HuH-7.5 (cell line): ENCODE measurements at regions not wholly inside any gene's neighbourhood (a gene's known extent, or its start where the extent isn't known, plus 50 kb on each side); places are given as distances from the start of the nearest gene placed in this dataset.

Experiments
- DNase-seq: peaks from one replicate; pipeline ENCODE4 v3.0.0; 2011; ENCODE audit warnings: low spot score

GRCh38 chr2:81940266-81940955 lies 1635.9 kb upstream of the LRRTM1 start:
- DNase-seq: no peak

GRCh38 chr2:81937944-81938343 lies 1633.4 kb upstream of the LRRTM1 start:
- DNase-seq: no peak

GRCh38 chr2:81903534-81903933 lies 1599.0 kb upstream of the LRRTM1 start:
- no peak for DNase-seq

DNA sequence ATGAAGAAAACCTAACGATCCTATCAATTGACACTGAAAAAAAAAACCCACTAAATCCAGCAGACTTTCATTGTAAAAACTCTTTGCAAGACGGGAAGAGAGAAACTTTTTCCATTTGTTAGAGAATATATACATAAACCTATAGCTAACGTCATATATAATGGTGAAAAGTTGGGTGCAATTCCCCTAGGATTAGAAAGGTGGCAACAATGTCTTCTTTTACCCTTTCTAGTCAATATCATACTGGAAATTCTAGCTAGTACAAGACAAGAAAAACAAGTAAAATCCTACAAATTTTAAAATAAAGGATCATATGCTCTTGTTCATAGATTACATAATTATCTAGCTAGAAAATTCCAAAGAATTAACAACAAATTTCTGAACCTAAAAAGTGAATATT lies 1596.5 kb upstream of the LRRTM1 start:
- no peak for DNase-seq

DNA sequence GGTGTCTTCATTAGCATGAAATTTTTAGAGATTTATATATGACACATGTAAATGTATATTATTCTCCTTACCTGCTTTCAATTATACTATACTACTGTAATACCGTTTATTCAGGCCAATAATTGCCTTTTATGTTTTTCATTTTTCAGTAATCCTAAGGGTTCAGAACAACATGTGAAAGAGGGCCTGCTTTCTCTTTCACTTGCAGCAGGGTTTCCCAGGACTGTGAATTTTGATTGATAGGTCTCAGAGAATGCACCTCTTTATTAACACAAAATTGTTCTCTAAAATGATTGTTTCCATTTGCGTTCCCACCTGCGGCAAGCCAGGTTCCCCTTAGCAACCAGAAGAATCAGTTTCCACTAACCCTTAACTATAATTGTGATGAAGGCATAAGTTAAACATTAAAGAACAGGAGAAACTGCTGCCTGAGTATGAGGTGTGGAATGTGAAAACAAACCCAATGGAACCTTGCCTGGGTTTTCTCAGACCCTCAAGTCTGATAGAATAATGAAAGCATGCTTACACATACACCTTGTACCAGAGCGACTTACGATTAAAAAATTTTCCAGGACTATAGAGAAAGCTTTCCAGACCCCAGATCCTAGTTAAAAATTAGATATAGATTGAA lies 1591.2 kb upstream of the LRRTM1 start:
- DNase-seq: no peak

DNA sequence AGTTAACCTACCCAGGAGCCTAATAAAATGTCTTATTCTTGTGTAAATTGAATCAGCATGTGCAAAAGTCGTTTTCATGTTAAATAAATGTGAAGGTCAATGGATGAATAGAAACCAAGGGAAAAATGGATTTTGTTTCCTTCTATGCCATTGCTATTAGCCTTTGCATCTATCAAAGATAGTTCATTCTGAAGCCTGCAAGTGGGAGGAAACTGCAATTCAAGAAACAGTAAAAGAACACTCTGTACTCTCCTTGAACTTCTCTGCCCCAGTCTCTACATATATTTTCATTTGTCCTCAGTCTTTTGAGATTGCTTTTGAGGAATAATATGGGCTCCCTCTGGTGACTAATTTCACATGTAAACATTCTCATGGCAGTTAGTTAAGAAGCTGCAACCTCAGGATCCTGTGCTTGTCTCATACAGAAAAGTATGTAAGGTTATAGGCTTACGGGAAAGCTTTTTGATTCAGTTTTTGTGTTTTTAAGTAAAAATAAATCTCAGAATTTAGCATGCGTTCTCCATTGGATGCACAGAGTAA lies 1590.0 kb upstream of the LRRTM1 start:
- no peak for DNase-seq

GRCh38 chr2:81876624-81877023 lies 1572.1 kb upstream of the LRRTM1 start:
- no peak for DNase-seq

DNA sequence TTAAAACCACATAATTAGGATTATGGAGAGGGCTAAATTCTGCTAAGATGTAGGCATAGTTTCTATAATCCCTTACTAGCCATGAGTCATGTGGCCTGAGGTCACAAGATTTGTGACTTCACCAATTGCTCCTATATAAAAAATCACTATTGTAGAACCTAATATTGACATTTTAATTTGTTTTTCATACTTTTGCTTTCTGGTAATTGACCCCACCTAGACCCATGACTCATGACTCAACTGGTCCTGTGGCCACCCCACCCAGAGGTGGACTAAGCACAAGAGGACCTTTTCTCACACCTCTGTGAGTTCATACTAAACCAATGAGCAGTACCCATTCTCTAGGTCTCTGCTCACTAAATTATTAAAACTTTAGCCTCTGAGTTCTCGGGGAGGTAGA lies 1567.5 kb upstream of the LRRTM1 start:
- DNase-seq: no peak

- no peak for DNase-seq
Measured at GRCh38 chr2:81870119-81870518, 1565.6 kb upstream of the LRRTM1 start.

DNA sequence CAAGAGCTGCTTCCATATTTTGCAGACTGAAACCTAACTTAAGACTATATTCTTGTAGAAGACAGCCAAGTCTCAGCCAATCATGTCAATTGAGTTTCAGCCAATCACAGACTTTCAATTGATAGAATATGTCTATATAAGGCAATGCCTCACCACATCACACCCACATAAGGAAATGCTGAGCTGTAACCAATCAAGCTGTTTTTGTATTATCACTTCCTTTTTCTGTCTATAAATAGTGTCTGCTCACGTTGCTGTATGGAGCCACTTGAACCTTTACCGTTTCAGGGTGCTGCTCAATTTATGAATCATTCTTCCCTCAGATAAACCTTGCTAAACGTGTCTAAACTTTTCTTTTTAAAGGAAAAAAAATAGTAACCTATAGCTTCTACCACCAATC lies 1554.4 kb upstream of the LRRTM1 start:
- DNase-seq: no peak

DNA sequence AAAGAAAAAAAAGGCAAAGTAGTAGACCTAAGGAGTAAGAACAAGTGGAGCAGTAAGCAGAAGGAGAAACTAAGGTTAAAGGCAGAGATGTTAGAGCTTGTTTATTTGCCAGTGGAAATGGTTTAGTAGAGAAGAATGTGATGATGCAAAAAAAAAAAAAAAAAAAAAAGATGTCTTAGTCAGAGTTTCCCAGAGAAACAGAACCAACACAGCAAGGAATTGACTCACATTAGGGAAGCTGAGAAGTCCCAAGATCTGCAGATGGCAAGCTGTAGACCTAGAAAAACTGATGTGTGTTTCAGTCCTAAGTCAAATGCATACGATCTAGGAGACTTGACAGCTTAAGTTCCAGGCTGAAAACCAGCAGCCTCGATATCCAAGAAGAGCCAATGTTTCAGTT lies 1548.8 kb upstream of the LRRTM1 start:
- DNase-seq: no peak

- no peak for DNase-seq
Measured at GRCh38 chr2:81852651-81853050, 1548.1 kb upstream of the LRRTM1 start.

GRCh38 chr2:81839780-81840179 lies 1535.2 kb upstream of the LRRTM1 start:
- DNase-seq: no peak

DNA sequence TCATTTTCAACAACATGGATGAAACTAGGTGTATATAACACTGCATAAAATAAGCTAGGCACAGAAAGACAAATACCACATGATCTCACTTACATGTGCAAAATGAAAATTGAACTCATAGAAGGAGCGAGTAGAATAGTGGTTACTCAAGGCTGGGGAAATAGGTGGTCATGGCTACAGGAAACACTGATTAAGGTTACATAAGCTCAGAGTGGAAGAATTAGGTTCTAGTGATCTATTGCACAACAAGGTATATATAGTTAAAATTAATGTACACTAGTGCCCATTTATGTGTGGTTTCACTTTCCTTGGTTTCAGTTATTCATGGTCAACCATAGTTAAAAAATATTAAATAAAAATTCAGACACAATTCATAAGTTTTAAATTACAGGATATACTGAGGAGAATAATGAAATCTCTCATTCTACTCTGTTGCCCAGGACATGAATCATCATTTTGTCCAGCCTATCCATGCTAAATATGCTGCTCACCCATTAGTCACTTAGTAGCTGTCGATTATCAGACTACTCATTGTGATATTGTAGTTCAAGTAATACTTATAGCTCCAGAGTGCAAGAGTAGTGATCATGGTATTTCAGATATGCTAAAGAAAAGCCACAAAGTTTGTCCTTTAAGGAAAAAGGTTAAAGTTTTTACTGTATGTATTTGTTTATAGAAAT lies 1530.9 kb upstream of the LRRTM1 start:
- no peak for DNase-seq

- no peak for DNase-seq
Measured at GRCh38 chr2:81786811-81787210, 1482.3 kb upstream of the LRRTM1 start.

DNA sequence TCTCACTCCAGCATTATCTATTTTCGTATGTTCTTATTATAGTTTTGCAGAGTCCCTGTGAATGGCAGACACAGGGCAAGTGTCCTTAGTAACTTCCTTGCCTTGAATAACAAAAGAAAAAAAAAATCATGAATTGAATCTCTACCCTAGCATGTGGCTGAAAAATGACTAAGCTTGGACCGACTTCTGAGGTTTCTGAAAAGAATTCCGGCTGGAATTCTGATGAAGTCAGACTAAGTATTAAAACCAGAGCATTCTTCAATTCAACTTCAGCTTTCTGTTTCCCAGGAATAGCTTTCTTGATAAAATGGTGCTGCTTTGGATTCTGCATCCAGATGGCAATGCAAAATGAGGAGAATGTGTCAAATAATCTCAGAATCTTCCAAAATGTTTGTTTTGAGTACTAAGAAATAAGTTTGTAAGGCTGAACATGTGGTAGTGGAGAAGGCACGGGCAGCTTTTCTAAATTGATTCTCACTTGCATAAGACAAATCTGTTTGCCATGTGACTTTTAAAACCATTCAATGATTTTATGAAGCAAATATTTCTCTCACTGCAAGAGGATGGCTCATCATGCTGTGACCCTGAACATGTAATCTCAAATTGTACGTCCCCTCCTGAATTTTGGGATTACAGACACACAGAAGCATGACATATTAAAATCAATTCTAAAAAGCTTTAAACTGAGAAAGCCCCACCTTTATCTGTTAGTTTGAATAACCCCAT lies 1462.8 kb upstream of the LRRTM1 start:
- DNase-seq: no peak

GRCh38 chr2:81747481-81748070 lies 1443.0 kb upstream of the LRRTM1 start:
- no peak for DNase-seq

DNA sequence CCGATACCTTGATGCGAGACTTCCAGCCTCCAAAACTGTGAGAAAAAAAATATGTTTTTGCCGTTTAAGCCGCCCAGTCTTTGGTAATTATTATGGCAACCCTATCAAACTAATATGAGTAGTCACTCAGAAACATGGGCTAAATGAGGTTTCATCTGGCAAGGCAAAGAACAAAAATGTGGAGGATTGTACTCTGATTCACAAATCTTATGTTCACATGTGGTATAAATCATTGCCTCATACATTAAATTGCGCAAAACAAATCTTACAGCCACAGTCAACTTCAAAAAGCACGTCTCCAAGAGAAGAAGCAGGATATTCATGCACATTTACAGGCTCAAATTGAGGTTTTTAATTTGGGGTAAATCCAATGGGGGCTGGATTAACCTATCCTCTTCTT lies 1435.4 kb upstream of the LRRTM1 start:
- DNase-seq: no peak

GRCh38 chr2:81734981-81735380 lies 1430.4 kb upstream of the LRRTM1 start:
- DNase-seq: no peak

GRCh38 chr2:81714817-81715216 lies 1410.3 kb upstream of the LRRTM1 start:
- no peak for DNase-seq

- no peak for DNase-seq
Measured at GRCh38 chr2:81706856-81707255, 1402.3 kb upstream of the LRRTM1 start.

GRCh38 chr2:81703831-81704230 lies 1399.3 kb upstream of the LRRTM1 start:
- no peak for DNase-seq
